ENCODE measurements at regions not wholly inside any gene's neighbourhood (a gene's known extent, or its start where the extent isn't known, plus 50 kb on each side); places are given as distances from the start of the nearest gene placed in this dataset.

- TF ChIP-seq CTCF (IDR thresholded peaks at IDR 0.05; ENCODE audit: low read depth, low read length): no peak
Observed at GRCh38 chr12:107501681-107502080, 183.9 kb upstream of the PWP1 start.

GRCh38 chr12:107503129-107503855 lies 182.3 kb upstream of the PWP1 start:
- no peak for TF ChIP-seq CTCF (IDR thresholded peaks at IDR 0.05; ENCODE audit: low read depth, low read length)
- H3K9me3 ChIP-seq (ENCODE audit: severe bottlenecking): no peaks in the 10 kb centered on the region
- no peak for DNase-seq
- no peak overlapping the region for H3K4me3 ChIP-seq (ENCODE audit: low read depth, low read length)
- no peaks in the 10 kb centered on the region for H3K27me3 ChIP-seq (ENCODE audit: insufficient read depth, low read depth, severe bottlenecking)
- no peak overlapping the region for H3K27ac ChIP-seq
- H3K36me3 ChIP-seq: no peaks in the 10 kb centered on the region

More at GRCh38 chr12:107501681-107502080, 183.9 kb upstream of the PWP1 start:
- Histone ChIP-seq H3K27me3 (ENCODE audit: insufficient read depth, low read depth, severe bottlenecking) (no peaks in the 10 kb centered on the region), H3K27ac (no peak overlapping the region), H3K9me3 (ENCODE audit: severe bottlenecking) (no peaks in the 10 kb centered on the region), H3K36me3 (no peaks in the 10 kb centered on the region), H3K4me3 (ENCODE audit: low read depth, low read length) (no peak overlapping the region)
- no peak for DNase-seq

GRCh38 chr12:107503887-107504885 lies 181.4 kb upstream of the PWP1 start:
- Histone ChIP-seq H3K4me3 (ENCODE audit: low read depth, low read length) (no peak overlapping the region), H3K27ac (no peak overlapping the region), H3K27me3 (ENCODE audit: insufficient read depth, low read depth, severe bottlenecking) (no peaks in the 10 kb centered on the region), H3K9me3 (ENCODE audit: severe bottlenecking) (no peaks in the 10 kb centered on the region), H3K36me3 (no peaks in the 10 kb centered on the region)
- DNase-seq: no peak
- TF ChIP-seq CTCF (IDR thresholded peaks at IDR 0.05; ENCODE audit: low read depth, low read length): no peak

- DNase-seq: no peak
- Histone ChIP-seq H3K27me3 (ENCODE audit: insufficient read depth, low read depth, severe bottlenecking) (no peaks in the 10 kb centered on the region), H3K4me3 (ENCODE audit: low read depth, low read length) (no peak overlapping the region), H3K27ac (no peak overlapping the region), H3K36me3 (no peaks in the 10 kb centered on the region), H3K9me3 (ENCODE audit: severe bottlenecking) (no peaks in the 10 kb centered on the region)
- no peak for TF ChIP-seq CTCF (IDR thresholded peaks at IDR 0.05; ENCODE audit: low read depth, low read length)
Observed at GRCh38 chr12:107509421-107509820, 176.2 kb upstream of the PWP1 start.

- Histone ChIP-seq H3K4me3 (ENCODE audit: low read depth, low read length) (no peak overlapping the region), H3K36me3 (no peaks in the 10 kb centered on the region), H3K27me3 (ENCODE audit: insufficient read depth, low read depth, severe bottlenecking) (no peaks in the 10 kb centered on the region), H3K27ac (no peak overlapping the region), H3K9me3 (ENCODE audit: severe bottlenecking) (no peaks in the 10 kb centered on the region)
- no peak for DNase-seq
- TF ChIP-seq CTCF (IDR thresholded peaks at IDR 0.05; ENCODE audit: low read depth, low read length): no peak
Observed at GRCh38 chr12:107510211-107510610, 175.4 kb upstream of the PWP1 start.

Data from WERI-Rb-1 (cell line).